Erythroblast (primary cell): ENCODE measurements at regions not wholly inside any gene's neighbourhood (a gene's known extent, or its start where the extent isn't known, plus 50 kb on each side); places are given as distances from the start of the nearest gene placed in this dataset.

Experiments used
- GATA1 ChIP-seq: IDR thresholded peaks from 2 replicates; pipeline ENCODE4 v1.6.1; 2011; ENCODE audit warnings: low read depth, mild to moderate bottlenecking, control low read depth, low read length, moderate library complexity
- POLR2A ChIP-seq: IDR thresholded peaks from 2 replicates; pipeline ENCODE4 v1.6.1; 2011; ENCODE audit warnings: mild to moderate bottlenecking, low read length

- TF ChIP-seq POLR2A (no peak), GATA1 (no peak)
Measured at GRCh38 chr17:13943909-13944308, 125.4 kb upstream of the COX10 start.
